RWPE2 (cell line): ENCODE measurements at regions not wholly inside any gene's neighbourhood (a gene's known extent, or its start where the extent isn't known, plus 50 kb on each side); places are given as distances from the start of the nearest gene placed in this dataset.

ENCODE experiments used
- ATAC-seq: fragments of 200-7000 bp; cut with Tn5 transposase; 3 replicates; pipeline ENCODE4 v1.9.1; 2021; ENCODE audit warnings: low read depth
- DNase-seq: peaks from one replicate; pipeline ENCODE4 v3.0.0-alpha.2; 2020; ENCODE audit warnings: low spot score
- H3K27ac ChIP-seq: fragments of 450-650 bp; 2 replicates; pipeline ENCODE4 v1.5.1; 2017; ENCODE audit warnings: mild to moderate bottlenecking; ENCODE audit not compliant: poor library complexity, severe bottlenecking
- H3K27me3 ChIP-seq: fragments of 250-450 bp; sonication (Bioruptor Pico); 2 replicates; pipeline ENCODE4 v1.5.1; 2021; ENCODE audit warnings: mild to moderate bottlenecking, moderate library complexity; ENCODE audit not compliant: insufficient read depth, poor library complexity, severe bottlenecking
- H3K36me3 ChIP-seq: fragments of 250-450 bp; sonication (Bioruptor Pico); 2 replicates; pipeline ENCODE4 v1.5.1; 2020; ENCODE audit warnings: low read depth, mild to moderate bottlenecking, moderate library complexity
- H3K4me1 ChIP-seq: fragments of 250-450 bp; sonication (Bioruptor Pico); 2 replicates; pipeline ENCODE4 v1.5.1; 2021; ENCODE audit warnings: mild to moderate bottlenecking, moderate library complexity; ENCODE audit not compliant: insufficient read depth, poor library complexity, severe bottlenecking
- H3K4me3 ChIP-seq: fragments of 250-450 bp; sonication (Bioruptor Pico); 2 replicates; pipeline ENCODE4 v1.5.1; 2021; ENCODE audit warnings: mild to moderate bottlenecking, moderate library complexity; ENCODE audit not compliant: severe bottlenecking
- H3K9me3 ChIP-seq: fragments of 250-450 bp; sonication (Bioruptor Pico); 2 replicates; pipeline ENCODE4 v1.5.1; 2021; ENCODE audit warnings: mild to moderate bottlenecking, moderate library complexity; ENCODE audit not compliant: severe bottlenecking
- TF ChIP-seq, protein P1 (sequence below): fragments of 450-650 bp; IDR thresholded peaks from one replicate; pipeline ENCODE4 v1.5.1; 2017; ENCODE audit warnings: mild to moderate bottlenecking, moderate library complexity; ENCODE audit not compliant: poor library complexity, severe bottlenecking

GRCh38 chr1:239126884-239127283, 259.5 kb upstream of the CHRM3 start:
- no peaks in the 10 kb centered on the region for H3K27me3 ChIP-seq
- DNase-seq: no peak
- H3K36me3 ChIP-seq: no peaks in the 10 kb centered on the region
- no peaks in the 10 kb centered on the region for H3K9me3 ChIP-seq
- 0 out of 3 replicates have a peak, but pooled peaks have one; percentile 31 for ATAC-seq
- TF ChIP-seq, protein P1, sequence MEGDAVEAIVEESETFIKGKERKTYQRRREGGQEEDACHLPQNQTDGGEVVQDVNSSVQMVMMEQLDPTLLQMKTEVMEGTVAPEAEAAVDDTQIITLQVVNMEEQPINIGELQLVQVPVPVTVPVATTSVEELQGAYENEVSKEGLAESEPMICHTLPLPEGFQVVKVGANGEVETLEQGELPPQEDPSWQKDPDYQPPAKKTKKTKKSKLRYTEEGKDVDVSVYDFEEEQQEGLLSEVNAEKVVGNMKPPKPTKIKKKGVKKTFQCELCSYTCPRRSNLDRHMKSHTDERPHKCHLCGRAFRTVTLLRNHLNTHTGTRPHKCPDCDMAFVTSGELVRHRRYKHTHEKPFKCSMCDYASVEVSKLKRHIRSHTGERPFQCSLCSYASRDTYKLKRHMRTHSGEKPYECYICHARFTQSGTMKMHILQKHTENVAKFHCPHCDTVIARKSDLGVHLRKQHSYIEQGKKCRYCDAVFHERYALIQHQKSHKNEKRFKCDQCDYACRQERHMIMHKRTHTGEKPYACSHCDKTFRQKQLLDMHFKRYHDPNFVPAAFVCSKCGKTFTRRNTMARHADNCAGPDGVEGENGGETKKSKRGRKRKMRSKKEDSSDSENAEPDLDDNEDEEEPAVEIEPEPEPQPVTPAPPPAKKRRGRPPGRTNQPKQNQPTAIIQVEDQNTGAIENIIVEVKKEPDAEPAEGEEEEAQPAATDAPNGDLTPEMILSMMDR: no peak
- H3K4me3 ChIP-seq: no peak overlapping the region
- H3K27ac ChIP-seq: no peak overlapping the region
- H3K4me1 ChIP-seq: no peaks in the 10 kb centered on the region

DNA sequence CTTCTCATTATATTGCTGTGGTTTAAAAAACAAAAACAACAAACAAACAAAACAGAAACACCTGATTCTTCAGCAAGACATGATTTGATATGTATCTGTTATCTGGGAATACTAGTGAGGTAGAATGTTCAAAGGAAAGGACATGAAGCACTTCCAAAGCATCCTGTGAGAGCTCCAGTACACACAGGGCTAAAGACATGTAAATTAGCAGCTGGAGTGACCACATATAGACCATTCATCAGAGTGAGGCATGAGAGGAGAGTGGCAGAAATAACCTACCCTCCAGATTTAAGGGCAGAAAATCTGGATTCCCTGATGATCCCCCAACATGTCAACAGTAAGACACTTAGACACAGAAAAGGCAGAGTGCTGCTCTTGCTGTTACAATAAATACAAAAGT, 260.5 kb upstream of the CHRM3 start:
- ATAC-seq (no peak), DNase-seq (no peak)
- TF ChIP-seq, protein P1: no peak

DNA sequence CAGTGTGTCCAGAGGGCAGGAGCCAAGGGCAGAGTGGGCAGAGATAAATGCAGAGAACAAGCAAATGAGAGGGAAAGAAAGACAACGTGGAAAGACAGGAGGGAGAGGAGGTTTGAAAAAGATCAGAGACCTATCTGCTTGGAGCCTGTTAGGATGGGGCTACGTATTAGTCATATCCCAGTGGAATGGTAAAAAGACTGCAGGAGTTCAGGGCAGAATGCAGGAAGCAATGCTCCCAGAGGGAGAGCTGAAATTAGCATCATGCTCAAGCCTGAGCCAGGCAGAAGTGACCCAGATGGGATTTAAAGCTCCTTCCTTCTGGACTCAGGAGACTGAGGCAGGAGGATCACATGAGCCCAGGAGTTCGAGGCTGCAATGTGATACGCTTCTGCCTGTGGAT, 261.3 kb upstream of the CHRM3 start:
- Histone ChIP-seq H3K36me3 (no peaks in the 10 kb centered on the region), H3K27me3 (no peaks in the 10 kb centered on the region), H3K4me3 (no peak overlapping the region), H3K9me3 (no peaks in the 10 kb centered on the region), H3K27ac (no peak overlapping the region), H3K4me1 (no peaks in the 10 kb centered on the region)
- TF ChIP-seq, protein P1: no peak
- DNase-seq (no peak), ATAC-seq (no peak)

More for the DNA sequence above, 260.5 kb upstream of the CHRM3 start:
- Histone ChIP-seq H3K27ac (no peak overlapping the region), H3K4me3 (no peak overlapping the region), H3K9me3 (no peaks in the 10 kb centered on the region), H3K27me3 (no peaks in the 10 kb centered on the region), H3K4me1 (no peaks in the 10 kb centered on the region), H3K36me3 (no peaks in the 10 kb centered on the region)

DNA sequence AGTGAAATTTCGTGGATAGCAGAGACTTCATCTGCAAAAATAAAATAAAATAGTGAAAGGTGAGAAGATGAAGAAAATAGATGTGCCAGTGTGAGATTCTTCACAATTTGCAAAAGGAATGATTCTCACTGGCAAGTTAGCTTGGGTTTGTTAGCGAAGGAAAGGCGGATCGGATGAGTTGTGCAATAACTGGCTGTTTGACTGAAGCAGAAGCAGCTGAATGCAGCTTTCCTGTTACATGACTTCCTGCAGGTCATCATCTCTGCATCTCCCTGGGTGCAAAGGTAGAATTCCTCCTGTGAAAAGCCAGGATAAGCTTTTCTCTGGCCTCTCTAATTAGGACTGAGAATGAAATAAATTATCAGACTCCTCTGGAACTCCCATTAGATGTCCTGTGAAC, 263.1 kb upstream of the CHRM3 start:
- DNase-seq: no peak
- Histone ChIP-seq H3K9me3 (no peaks in the 10 kb centered on the region), H3K27me3 (no peaks in the 10 kb centered on the region), H3K4me1 (no peaks in the 10 kb centered on the region), H3K36me3 (no peaks in the 10 kb centered on the region), H3K27ac (no peak overlapping the region), H3K4me3 (no peak overlapping the region)
- TF ChIP-seq, protein P1: no peak
- ATAC-seq: no peak

GRCh38 chr1:239112101-239112935, 274.1 kb upstream of the CHRM3 start:
- no peak for DNase-seq

More at GRCh38 chr1:239112101-239112935, 274.1 kb upstream of the CHRM3 start:
- Histone ChIP-seq H3K36me3 (no peaks in the 10 kb centered on the region), H3K9me3 (no peaks in the 10 kb centered on the region), H3K27ac (no peak overlapping the region), H3K27me3 (no peaks in the 10 kb centered on the region), H3K4me1 (no peaks in the 10 kb centered on the region), H3K4me3 (no peak overlapping the region)
- no peak for ATAC-seq
- TF ChIP-seq, protein P1: no peak
